ENCODE measurements at regions not wholly inside any gene's neighbourhood (a gene's known extent, or its start where the extent isn't known, plus 50 kb on each side); places are given as distances from the start of the nearest gene placed in this dataset.

GRCh38 chr9:26240020-26240419, 561.8 kb upstream of the TUSC1 start:
- Histone ChIP-seq H3K4me1 (ENCODE audit: control insufficient read depth in 1 of 2, insufficient read depth in 2 of 2, low read depth in 1 of 2, low read length in 1 of 2) (peaks cover 0 to 15% of the 10 kb centered on the region in 2 experiments; a peak in 3 of 4 replicates), H3K27ac (ENCODE audit: low read depth in 2 of 2, low read length in 1 of 2) (no peak overlapping the region), H4K20me1 (ENCODE audit: insufficient read depth) (no peaks in the 10 kb centered on the region), H3K27me3 (ENCODE audit: insufficient read depth) (no peaks in the 10 kb centered on the region), H2AFZ (ENCODE audit: low read depth) (no peak overlapping the region), H3K36me3 (replicated peaks in 1 of 2; ENCODE audit: control insufficient read depth in 1 of 2, insufficient read depth in 2 of 2, low read length in 1 of 2) (no peaks in the 10 kb centered on the region), H3K4me2 (no peak overlapping the region), H3K79me2 (ENCODE audit: insufficient read depth) (no peaks in the 10 kb centered on the region), H3F3A (replicated peaks; ENCODE audit: insufficient read depth) (peaks cover 21% of the 10 kb centered on the region), H3K4me3 (ENCODE audit: low read depth in 2 of 2, low read length in 1 of 2) (no peak overlapping the region), H3K9me2 (no peaks in the 10 kb centered on the region), H3K9me3 (no peaks in the 10 kb centered on the region), H3K9ac (no peak overlapping the region)
- CTCF ChIA-PET, result no interaction called here
- no peak for DNase-seq
- TF ChIP-seq USF2 (IDR thresholded peaks at IDR 0.05; ENCODE audit: borderline replicate concordance, low read depth, low read length) (no peak), SMC3 (IDR thresholded peaks at IDR 0.05; ENCODE audit: low read depth, low read length) (no peak), NFIC (IDR thresholded peaks at IDR 0.05; ENCODE audit: borderline replicate concordance) (no peak), ELF1 (IDR thresholded peaks at IDR 0.05) (no peak), EZH2phosphoT487 (IDR thresholded peaks at IDR 0.05; ENCODE audit: borderline replicate concordance, low read depth) (no peak), TCF12 (IDR thresholded peaks at IDR 0.05) (no peak), USF1 (IDR thresholded peaks at IDR 0.05; ENCODE audit: borderline replicate concordance, low read depth) (no peak), YY1 (IDR thresholded peaks at IDR 0.05; ENCODE audit: low read depth) (no peak), RAD21 (IDR thresholded peaks at IDR 0.05; ENCODE audit: low read length) (no peak), MEF2A (IDR thresholded peaks at IDR 0.05; ENCODE audit: borderline replicate concordance, low read depth) (no peak), FOSL2 (IDR thresholded peaks at IDR 0.05; ENCODE audit: borderline replicate concordance, low read depth) (no peak), RXRA (IDR thresholded peaks at IDR 0.05; ENCODE audit: borderline replicate concordance, low read depth) (no peak), RCOR1 (IDR thresholded peaks at IDR 0.05; ENCODE audit: low read length) (no peak), PBX3 (IDR thresholded peaks at IDR 0.05) (no peak), MXI1 (IDR thresholded peaks at IDR 0.05; ENCODE audit: low read depth, low read length) (no peak), SIN3A (IDR thresholded peaks at IDR 0.05; ENCODE audit: borderline replicate concordance, low read depth, low read length) (no peak), ZBTB33 (IDR thresholded peaks at IDR 0.05; ENCODE audit: borderline replicate concordance, low read depth) (no peak), TAF1 (IDR thresholded peaks at IDR 0.05; ENCODE audit: borderline replicate concordance, low read depth, low read length) (no peak), CHD2 (IDR thresholded peaks at IDR 0.05; ENCODE audit: low read length, partially characterized antibody) (no peak)
- POLR2A ChIA-PET, result no interaction called here
- 84% methylated on average over 2 of the region's 2 CpGs for WGBS (ENCODE audit: low lambda C conversion rate)

Data from SK-N-SH (cell line).